ENCODE measurements at regions not wholly inside any gene's neighbourhood (a gene's known extent, or its start where the extent isn't known, plus 50 kb on each side); places are given as distances from the start of the nearest gene placed in this dataset.

DNA sequence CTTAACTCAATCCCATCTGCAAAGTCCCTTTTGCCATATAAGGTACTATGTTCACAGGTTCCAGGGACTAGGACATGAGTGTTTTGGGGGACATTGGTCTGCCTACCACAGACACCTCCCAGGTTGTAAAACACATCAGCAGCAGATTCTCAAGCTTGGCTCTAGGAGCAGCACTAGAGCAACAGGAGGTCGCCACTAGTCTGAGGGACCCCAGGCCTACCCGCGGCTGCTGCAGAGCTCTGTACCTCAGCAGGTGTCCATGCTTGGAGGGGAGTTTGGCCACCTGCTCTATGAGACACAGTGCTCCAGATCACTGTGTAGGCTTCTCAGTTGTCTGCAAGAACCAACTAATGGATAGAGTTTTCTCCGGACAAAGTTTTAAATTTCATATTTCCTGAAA, 262.2 kb upstream of the ARRDC3 start:
- TF ChIP-seq, protein P1, sequence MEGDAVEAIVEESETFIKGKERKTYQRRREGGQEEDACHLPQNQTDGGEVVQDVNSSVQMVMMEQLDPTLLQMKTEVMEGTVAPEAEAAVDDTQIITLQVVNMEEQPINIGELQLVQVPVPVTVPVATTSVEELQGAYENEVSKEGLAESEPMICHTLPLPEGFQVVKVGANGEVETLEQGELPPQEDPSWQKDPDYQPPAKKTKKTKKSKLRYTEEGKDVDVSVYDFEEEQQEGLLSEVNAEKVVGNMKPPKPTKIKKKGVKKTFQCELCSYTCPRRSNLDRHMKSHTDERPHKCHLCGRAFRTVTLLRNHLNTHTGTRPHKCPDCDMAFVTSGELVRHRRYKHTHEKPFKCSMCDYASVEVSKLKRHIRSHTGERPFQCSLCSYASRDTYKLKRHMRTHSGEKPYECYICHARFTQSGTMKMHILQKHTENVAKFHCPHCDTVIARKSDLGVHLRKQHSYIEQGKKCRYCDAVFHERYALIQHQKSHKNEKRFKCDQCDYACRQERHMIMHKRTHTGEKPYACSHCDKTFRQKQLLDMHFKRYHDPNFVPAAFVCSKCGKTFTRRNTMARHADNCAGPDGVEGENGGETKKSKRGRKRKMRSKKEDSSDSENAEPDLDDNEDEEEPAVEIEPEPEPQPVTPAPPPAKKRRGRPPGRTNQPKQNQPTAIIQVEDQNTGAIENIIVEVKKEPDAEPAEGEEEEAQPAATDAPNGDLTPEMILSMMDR (conservative IDR thresholded peaks at IDR 0.05; ENCODE audit: low read length), result no peak
- no peak for TF ChIP-seq EZH2phosphoT487 (IDR thresholded peaks at IDR 0.05; ENCODE audit: borderline replicate concordance)

All from Loucy (cell line).